ENCODE measurements at regions not wholly inside any gene's neighbourhood (a gene's known extent, or its start where the extent isn't known, plus 50 kb on each side); places are given as distances from the start of the nearest gene placed in this dataset.
"Not testable (repeated sequence)": the region's sequence is repeated elsewhere in the genome, so short reads cannot be mapped to it uniquely, and the experiment has no call there.

DNA sequence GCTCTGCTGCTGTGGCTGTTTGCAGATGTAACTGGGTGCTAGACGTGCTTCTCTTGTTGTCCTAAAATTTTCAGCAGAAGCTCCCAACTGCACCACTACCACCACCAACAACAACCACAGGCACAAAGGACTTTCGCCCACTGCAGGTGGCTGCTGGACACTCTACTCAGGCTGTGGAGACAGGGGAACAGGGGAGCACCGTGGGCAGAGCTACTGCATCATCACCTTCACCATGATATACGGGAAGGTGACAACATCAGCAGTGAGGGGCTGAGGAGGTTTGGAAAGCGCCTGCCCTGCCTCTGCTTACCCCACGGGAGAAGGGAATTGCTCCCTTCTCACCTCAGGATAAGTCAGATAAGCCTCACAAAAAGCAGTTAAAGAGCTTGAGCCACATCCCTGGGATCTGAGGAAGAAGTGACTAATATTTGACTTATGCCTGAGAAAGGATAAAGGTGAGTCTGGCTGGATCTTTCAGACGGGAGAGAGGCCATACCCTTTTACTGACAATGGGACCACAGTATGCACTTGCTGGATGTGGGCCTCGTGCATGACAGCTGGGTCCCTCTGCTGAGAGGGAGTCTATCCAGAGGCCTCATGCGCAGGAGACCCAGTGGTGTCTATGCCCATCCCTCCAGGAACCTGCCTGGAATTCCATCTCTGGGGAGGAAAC lies 217.6 kb downstream of the KLF6 start:
- no peak overlapping the region for H3K27ac ChIP-seq
- TF ChIP-seq, protein P1, sequence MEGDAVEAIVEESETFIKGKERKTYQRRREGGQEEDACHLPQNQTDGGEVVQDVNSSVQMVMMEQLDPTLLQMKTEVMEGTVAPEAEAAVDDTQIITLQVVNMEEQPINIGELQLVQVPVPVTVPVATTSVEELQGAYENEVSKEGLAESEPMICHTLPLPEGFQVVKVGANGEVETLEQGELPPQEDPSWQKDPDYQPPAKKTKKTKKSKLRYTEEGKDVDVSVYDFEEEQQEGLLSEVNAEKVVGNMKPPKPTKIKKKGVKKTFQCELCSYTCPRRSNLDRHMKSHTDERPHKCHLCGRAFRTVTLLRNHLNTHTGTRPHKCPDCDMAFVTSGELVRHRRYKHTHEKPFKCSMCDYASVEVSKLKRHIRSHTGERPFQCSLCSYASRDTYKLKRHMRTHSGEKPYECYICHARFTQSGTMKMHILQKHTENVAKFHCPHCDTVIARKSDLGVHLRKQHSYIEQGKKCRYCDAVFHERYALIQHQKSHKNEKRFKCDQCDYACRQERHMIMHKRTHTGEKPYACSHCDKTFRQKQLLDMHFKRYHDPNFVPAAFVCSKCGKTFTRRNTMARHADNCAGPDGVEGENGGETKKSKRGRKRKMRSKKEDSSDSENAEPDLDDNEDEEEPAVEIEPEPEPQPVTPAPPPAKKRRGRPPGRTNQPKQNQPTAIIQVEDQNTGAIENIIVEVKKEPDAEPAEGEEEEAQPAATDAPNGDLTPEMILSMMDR (IDR thresholded peaks at IDR 0.05) = no peak
- TF ChIP-seq ZFX (IDR thresholded peaks at IDR 0.05; ENCODE audit: borderline replicate concordance) = no peak

DNA sequence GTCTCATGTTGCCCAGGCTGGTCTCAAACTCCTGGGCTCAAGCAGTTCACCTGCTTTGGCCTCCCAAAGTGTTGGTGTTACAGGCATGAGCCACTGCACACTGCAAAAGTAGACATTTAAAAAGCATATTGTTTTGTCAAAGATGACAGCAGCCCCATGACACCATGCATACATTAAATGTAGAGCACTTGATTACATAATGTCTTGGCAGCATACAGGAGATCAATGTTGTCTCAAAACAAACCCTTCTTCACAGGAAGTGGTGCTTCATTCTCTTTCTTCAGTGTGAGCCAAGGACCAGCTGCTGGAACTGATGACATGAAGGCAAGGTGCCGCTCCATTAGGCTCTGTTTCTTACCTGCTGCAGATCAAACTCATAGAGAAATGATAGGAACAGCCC lies 218.4 kb downstream of the KLF6 start:
- H3K27ac ChIP-seq = no peak overlapping the region
- TF ChIP-seq ZFX (IDR thresholded peaks at IDR 0.05; ENCODE audit: borderline replicate concordance) = no peak
- TF ChIP-seq, protein P1 (IDR thresholded peaks at IDR 0.05) = no peak

DNA sequence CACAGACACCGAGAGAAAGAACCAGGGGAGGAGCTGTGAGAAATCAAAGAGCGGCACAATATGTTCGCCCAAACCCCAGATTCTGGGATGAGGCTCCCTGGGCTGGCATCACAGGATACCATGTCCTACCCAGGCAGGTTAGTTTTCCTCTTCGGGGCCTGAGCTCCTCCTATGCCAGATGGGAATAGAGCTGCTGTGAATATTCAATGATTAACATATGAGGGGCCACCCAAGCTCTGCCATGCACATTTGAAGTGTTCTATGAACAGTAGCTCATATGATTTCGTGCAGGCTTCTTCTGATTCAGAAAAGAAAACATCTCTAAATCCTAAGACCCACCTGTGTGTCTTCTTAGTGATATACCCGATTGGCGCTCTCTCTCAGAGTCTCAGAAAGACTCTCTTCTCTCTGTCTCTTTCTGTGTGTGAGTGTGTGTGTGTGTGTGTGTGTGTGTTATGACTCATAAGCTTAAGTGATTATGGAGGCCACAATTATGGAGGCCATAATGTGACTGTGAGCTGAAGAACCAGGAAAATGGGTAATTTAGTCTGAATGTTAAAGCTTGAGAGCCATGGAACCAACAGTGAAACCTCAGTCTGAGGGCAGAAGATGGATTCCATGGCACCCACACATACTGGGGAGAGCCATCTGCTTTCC lies 220.5 kb downstream of the KLF6 start:
- no peak for TF ChIP-seq ZFX (IDR thresholded peaks at IDR 0.05; ENCODE audit: borderline replicate concordance)
- TF ChIP-seq, protein P1 (IDR thresholded peaks at IDR 0.05) = no peak
- H3K27ac ChIP-seq = no peak overlapping the region

DNA sequence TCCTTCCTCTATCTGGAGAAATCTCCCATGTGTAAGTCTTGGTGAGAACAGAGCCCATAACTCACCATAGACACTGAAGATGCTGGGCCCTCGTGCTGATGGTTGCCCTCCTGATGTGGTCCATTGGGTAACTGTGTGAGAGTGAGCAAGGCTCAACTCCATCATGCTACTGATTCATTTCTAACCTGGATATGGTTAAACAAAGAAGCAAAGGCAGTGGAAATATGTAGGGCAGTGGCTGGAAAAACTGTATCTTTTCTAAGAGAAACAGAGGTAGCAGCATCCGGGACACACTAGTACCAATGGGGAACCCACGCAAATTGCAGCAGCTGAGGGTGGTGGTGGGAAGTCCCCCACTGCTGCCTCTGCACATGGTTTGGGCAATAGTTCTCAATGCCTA lies 221.7 kb downstream of the KLF6 start:
- TF ChIP-seq, protein P1 (IDR thresholded peaks at IDR 0.05) = no peak
- no peak for TF ChIP-seq ZFX (IDR thresholded peaks at IDR 0.05; ENCODE audit: borderline replicate concordance)
- no peak overlapping the region for H3K27ac ChIP-seq

DNA sequence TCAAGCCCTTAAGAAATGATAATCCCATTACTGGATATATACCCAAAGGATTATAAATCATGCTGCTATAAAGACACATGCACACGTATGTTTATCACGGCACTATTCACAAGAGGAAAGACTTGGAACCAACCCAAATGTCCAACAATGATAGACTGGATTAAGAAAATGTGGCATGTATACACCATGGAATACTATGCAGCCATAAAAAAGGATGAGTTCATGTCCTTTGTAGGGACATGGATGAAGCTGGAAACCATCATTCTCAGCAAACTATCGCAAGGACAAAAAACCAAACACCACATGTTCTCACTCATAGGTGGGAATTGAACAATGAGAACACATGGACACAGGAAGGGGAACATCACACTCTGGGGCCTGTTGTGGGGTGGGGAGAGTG lies 224.4 kb downstream of the KLF6 start:
- H3K27ac ChIP-seq = not testable (repeated sequence)

DNA sequence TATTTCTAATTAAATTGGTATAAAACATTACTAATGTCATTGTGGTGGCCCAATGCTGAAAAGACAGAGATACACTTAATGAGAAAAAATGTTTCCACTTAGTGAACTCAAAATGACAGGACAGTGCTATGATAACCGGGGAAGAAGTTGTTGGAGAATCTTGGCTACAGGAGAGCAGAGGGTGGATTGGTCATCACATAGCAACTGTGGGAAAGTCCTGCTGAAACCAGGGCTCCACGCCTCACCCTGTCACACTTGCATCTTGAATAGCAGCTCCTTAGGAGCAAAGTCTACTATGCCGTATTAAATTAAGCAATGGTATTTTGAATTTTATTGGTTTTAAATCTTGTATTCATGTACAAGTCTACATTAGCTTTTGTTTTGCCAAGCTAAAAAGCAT lies 225.5 kb downstream of the KLF6 start:
- no peak overlapping the region for H3K27ac ChIP-seq

DNA sequence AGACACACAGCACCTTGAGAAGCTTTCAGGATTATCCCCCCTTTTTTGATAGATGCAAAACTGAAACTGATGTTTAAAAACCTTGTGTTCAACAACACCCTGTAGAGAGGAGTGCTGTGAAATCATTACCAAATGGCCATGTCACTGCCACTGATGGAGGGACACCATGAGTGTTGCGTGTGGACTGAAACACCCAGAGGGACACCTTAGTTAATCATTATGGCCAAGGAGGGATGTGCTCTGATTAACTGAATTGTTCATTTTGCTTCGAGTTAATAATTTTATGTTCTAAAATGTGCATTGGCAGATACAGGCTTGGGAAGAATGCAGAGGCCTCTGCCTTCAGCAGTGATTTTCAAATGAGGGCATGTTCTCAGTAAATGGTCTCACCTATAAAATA lies 226.0 kb downstream of the KLF6 start:
- TF ChIP-seq ZFX (IDR thresholded peaks at IDR 0.05; ENCODE audit: borderline replicate concordance) = no peak

More for the DNA sequence above, 225.5 kb downstream of the KLF6 start:
- TF ChIP-seq ZFX (IDR thresholded peaks at IDR 0.05; ENCODE audit: borderline replicate concordance) = no peak
- TF ChIP-seq, protein P1 (IDR thresholded peaks at IDR 0.05) = no peak

DNA sequence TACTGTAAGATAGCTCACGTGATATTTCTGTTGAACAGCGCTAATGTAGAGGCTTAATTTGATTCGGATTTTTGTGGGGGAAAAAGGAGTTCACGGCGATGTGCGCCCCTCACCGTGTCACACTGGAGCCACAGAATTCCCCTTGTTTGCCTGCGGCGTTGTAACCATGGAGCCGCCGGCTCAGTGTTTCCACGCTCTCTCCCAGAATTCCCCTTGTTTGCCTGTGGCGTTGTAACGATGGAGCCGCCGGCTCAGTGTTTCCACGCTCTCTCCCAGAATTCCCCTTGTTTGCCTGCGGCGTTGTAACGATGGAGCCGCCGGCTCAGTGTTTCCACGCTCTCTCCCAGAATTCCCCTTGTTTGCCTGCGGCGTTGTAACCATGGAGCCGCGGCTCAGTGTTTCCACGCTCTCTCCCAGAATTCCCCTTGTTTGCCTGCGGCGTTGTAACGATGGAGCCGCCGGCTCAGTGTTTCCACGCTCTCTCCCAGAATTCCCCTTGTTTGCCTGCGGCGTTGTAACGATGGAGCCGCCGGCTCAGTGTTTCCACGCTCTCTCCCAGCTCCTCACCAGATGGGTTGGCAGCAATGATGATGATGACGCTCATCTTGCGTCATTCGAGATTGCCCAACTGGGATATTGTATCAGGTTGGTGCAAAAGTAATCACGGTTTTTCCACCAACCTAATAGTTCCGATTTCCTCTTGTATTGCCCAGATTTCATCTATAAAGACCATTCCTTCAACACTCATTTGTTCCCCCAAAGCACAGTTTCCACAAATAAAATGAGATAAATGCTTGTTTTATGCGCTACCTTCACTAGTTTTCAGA lies 228.6 kb downstream of the KLF6 start:
- H3K27ac ChIP-seq = not testable (repeated sequence)

More for the DNA sequence above, 226.0 kb downstream of the KLF6 start:
- no peak overlapping the region for H3K27ac ChIP-seq

All from 22Rv1 (cell line).